ENCODE measurements at regions not wholly inside any gene's neighbourhood (a gene's known extent, or its start where the extent isn't known, plus 50 kb on each side); places are given as distances from the start of the nearest gene placed in this dataset.

DNA sequence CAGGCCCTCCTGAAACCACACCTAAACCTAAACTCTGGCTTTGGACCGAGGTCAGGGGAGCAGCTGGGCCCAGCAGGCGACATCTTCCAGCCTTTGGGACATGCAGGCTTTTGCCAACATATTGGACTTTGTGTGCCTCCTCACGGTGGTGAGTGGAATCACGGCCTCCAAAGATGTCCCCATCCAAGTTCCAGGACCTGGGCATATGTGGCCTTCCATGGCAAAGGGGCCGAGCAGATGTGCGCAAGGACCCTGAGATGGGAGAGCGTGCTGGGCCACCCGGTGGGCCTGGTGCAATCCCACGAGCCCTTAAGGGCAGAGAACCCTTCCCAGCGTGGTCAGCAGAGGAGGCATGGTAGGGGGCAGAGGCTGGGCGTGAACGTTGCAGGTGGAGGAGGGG is 160.8 kb upstream of the C1orf174 start:
- DNase-seq (no peak), ATAC-seq (replicated peaks) (no peak)
- Mint-ChIP-seq H3K27ac (no peak overlapping the region), H3K36me3 (ENCODE audit: insufficient read depth) (no peaks in the 10 kb centered on the region), H3K27me3 (peaks cover 0 to 10% of the 10 kb centered on the region in 2 donors), H3K4me3 (no peak overlapping the region), H3K4me1 (ENCODE audit: low read depth in 2 of 2) (no peaks in the 10 kb centered on the region), H3K9me3 (no peaks in the 10 kb centered on the region)

- ATAC-seq (replicated peaks) (no peak), DNase-seq (no peak)
- no peak overlapping the region for H3K4me3 Mint-ChIP-seq
- no peaks in the 10 kb centered on the region for H3K9me3 Mint-ChIP-seq
- H3K27me3 Mint-ChIP-seq, result peaks cover 0 to 3% of the 10 kb centered on the region in 2 donors
- H3K36me3 Mint-ChIP-seq (ENCODE audit: insufficient read depth), result no peaks in the 10 kb centered on the region
- no peaks in the 10 kb centered on the region for H3K4me1 Mint-ChIP-seq (ENCODE audit: low read depth in 2 of 2)
- H3K27ac Mint-ChIP-seq, result no peak overlapping the region
Observed at GRCh38 chr1:4061521-4062031, 161.5 kb upstream of the C1orf174 start.

GRCh38 chr1:4062041-4062440 is 162.0 kb upstream of the C1orf174 start:
- DNase-seq (no peak), ATAC-seq (replicated peaks) (no peak)
- Mint-ChIP-seq H3K4me1 (ENCODE audit: low read depth in 2 of 2) (no peaks in the 10 kb centered on the region), H3K36me3 (ENCODE audit: insufficient read depth) (no peaks in the 10 kb centered on the region), H3K27me3 (no peaks in the 10 kb centered on the region), H3K27ac (no peak overlapping the region), H3K4me3 (no peak overlapping the region), H3K9me3 (no peaks in the 10 kb centered on the region)

DNA sequence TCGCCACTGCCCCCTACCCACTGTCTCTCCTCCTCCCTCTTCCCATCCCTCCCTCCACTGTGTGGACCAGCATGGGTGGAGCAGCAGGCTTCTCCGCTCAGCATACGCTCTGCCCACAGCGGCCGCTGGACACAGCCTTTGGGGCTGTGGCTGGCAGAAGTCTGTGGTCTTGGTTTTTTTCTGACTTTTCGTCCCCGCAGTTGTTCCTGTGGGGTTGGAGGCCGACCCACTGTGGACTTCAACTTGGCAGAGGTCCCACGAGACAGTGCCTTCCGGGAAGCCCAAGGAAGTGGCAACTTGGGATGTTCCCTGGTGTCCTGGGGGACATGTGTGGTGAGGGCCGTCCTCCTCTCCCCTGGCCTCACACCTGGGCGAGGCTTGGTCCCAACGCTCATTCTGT is 162.5 kb upstream of the C1orf174 start:
- Mint-ChIP-seq H3K4me1 (ENCODE audit: low read depth in 2 of 2) (no peaks in the 10 kb centered on the region), H3K4me3 (no peak overlapping the region), H3K27me3 (no peaks in the 10 kb centered on the region), H3K9me3 (no peaks in the 10 kb centered on the region), H3K27ac (no peak overlapping the region), H3K36me3 (ENCODE audit: insufficient read depth) (no peaks in the 10 kb centered on the region)
- DNase-seq, result no peak
- ATAC-seq (replicated peaks), result no peak

- H3K9me3 Mint-ChIP-seq, result no peaks in the 10 kb centered on the region
- no peak for ATAC-seq (replicated peaks)
- H3K36me3 Mint-ChIP-seq (ENCODE audit: insufficient read depth), result no peaks in the 10 kb centered on the region
- H3K27me3 Mint-ChIP-seq, result no peaks in the 10 kb centered on the region
- no peak for DNase-seq
- no peak overlapping the region for H3K4me3 Mint-ChIP-seq
- H3K27ac Mint-ChIP-seq, result no peak overlapping the region
- no peaks in the 10 kb centered on the region for H3K4me1 Mint-ChIP-seq (ENCODE audit: low read depth in 2 of 2)
Observed at GRCh38 chr1:4062992-4063391, 162.9 kb upstream of the C1orf174 start.

GRCh38 chr1:4063516-4063915 is 163.4 kb upstream of the C1orf174 start:
- no peak for ATAC-seq (replicated peaks)

DNA sequence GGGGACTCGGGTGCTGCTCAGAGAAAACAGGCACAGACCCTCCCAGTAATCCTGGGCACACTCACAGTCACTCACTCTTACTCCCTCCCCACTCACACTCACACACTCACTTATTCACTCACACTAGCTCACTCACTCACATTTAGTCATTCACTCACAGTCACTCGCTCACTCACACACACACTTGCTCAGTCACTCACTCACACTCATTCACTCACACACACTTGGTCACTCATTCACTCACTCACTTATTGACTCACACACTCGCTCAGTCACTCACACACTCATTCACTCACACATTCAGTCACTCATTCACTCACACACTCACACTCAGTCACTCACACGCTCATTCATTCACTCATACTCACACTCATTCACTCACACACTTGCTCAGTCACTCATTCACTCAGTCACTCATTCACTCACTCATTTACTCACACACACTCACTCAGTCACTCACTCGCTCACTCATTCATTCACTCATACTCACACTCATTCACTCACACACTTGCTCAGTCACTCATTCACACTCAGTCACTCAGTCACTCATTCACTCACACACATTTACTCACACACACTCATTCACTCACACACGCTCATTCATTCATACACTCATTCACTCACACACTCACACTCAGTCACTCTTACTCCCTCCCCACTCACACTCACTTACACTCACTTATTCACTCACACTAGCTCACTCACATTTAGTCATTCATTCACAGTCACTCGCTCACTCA is 164.2 kb upstream of the C1orf174 start:
- ATAC-seq (replicated peaks) (no peak), DNase-seq (no peak)
- Mint-ChIP-seq H3K4me3 (no peak overlapping the region), H3K9me3 (no peaks in the 10 kb centered on the region), H3K27ac (no peak overlapping the region), H3K27me3 (no peaks in the 10 kb centered on the region), H3K36me3 (ENCODE audit: insufficient read depth) (no peaks in the 10 kb centered on the region), H3K4me1 (ENCODE audit: low read depth in 2 of 2) (no peaks in the 10 kb centered on the region)

More at GRCh38 chr1:4063516-4063915, 163.4 kb upstream of the C1orf174 start:
- Mint-ChIP-seq H3K9me3 (no peaks in the 10 kb centered on the region), H3K4me1 (ENCODE audit: low read depth in 2 of 2) (no peaks in the 10 kb centered on the region), H3K27ac (no peak overlapping the region), H3K4me3 (no peak overlapping the region), H3K36me3 (ENCODE audit: insufficient read depth) (no peaks in the 10 kb centered on the region), H3K27me3 (no peaks in the 10 kb centered on the region)
- DNase-seq, result no peak

- H3K4me1 Mint-ChIP-seq (ENCODE audit: low read depth in 2 of 2), result no peaks in the 10 kb centered on the region
- H3K27me3 Mint-ChIP-seq, result peaks cover 12 to 14% of the 10 kb centered on the region in 2 donors
- H3K4me3 Mint-ChIP-seq, result no peak overlapping the region
- ATAC-seq (replicated peaks), result no peak
- DNase-seq, result no peak
- H3K9me3 Mint-ChIP-seq, result no peaks in the 10 kb centered on the region
- H3K27ac Mint-ChIP-seq, result no peak overlapping the region
- H3K36me3 Mint-ChIP-seq (ENCODE audit: insufficient read depth), result no peaks in the 10 kb centered on the region
Observed at GRCh38 chr1:4066860-4067599, 167.0 kb upstream of the C1orf174 start.

DNA sequence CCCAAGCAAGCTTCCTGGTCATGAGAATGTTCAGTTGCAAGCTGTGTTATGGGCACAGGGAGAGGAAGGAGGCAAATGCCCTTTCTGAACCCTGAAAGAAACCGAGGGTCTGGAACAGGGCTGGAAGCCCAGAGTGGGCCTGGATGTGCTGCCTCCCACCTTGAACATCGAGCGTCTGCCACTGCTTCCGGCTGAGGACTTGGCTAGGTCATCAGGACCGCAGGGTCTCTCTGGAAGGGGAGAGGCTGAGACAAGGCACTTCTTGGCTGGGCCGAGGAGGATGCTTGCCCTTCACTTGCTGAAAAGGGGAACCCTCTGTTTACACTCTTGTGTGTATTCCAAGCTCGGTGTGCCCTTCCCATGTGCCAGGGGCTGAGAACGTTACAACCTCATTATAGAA is 168.0 kb upstream of the C1orf174 start:
- Mint-ChIP-seq H3K27me3 (peaks cover 20 to 24% of the 10 kb centered on the region in 2 donors), H3K27ac (no peak overlapping the region), H3K9me3 (no peaks in the 10 kb centered on the region), H3K36me3 (ENCODE audit: insufficient read depth) (no peaks in the 10 kb centered on the region), H3K4me1 (ENCODE audit: low read depth in 2 of 2) (no peaks in the 10 kb centered on the region), H3K4me3 (no peak overlapping the region)
- no peak for DNase-seq
- ATAC-seq (replicated peaks), result no peak

DNA sequence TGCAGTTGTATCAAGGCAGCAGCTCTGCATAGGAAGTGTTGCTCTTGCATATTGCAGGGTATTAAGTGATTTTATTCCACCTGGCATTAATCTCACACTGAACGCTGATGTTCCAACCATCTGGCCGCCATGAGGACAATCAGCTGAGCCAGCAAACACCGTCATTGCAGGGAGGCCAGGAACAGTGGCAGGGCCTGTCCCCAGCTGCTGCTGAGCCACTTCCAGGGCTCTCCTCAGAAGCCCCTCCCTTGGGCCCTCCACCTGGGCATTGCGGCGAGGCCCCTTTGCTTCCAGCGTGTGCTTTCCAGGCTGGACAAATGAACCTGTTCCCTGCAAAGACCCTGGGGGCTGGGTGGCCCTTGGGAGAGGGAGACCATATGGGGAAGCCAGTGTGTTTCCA is 171.6 kb upstream of the C1orf174 start:
- DNase-seq (no peak), ATAC-seq (replicated peaks) (no peak)
- H3K4me1 Mint-ChIP-seq (ENCODE audit: low read depth in 2 of 2), result no peaks in the 10 kb centered on the region
- H3K9me3 Mint-ChIP-seq, result no peaks in the 10 kb centered on the region
- no peak overlapping the region for H3K27ac Mint-ChIP-seq
- no peak overlapping the region for H3K4me3 Mint-ChIP-seq
- no peaks in the 10 kb centered on the region for H3K36me3 Mint-ChIP-seq (ENCODE audit: insufficient read depth)
- H3K27me3 Mint-ChIP-seq, result peaks cover 40 to 50% of the 10 kb centered on the region in 2 donors

GRCh38 chr1:4072481-4073153 is 172.5 kb upstream of the C1orf174 start:
- DNase-seq (no peak), ATAC-seq (replicated peaks) (no peak)
- H3K4me1 Mint-ChIP-seq (ENCODE audit: low read depth in 2 of 2), result no peaks in the 10 kb centered on the region
- H3K4me3 Mint-ChIP-seq, result no peak overlapping the region
- no peaks in the 10 kb centered on the region for H3K36me3 Mint-ChIP-seq (ENCODE audit: insufficient read depth)
- H3K9me3 Mint-ChIP-seq, result no peaks in the 10 kb centered on the region
- H3K27ac Mint-ChIP-seq, result no peak overlapping the region
- peaks cover 40 to 50% of the 10 kb centered on the region in 2 donors for H3K27me3 Mint-ChIP-seq

DNA sequence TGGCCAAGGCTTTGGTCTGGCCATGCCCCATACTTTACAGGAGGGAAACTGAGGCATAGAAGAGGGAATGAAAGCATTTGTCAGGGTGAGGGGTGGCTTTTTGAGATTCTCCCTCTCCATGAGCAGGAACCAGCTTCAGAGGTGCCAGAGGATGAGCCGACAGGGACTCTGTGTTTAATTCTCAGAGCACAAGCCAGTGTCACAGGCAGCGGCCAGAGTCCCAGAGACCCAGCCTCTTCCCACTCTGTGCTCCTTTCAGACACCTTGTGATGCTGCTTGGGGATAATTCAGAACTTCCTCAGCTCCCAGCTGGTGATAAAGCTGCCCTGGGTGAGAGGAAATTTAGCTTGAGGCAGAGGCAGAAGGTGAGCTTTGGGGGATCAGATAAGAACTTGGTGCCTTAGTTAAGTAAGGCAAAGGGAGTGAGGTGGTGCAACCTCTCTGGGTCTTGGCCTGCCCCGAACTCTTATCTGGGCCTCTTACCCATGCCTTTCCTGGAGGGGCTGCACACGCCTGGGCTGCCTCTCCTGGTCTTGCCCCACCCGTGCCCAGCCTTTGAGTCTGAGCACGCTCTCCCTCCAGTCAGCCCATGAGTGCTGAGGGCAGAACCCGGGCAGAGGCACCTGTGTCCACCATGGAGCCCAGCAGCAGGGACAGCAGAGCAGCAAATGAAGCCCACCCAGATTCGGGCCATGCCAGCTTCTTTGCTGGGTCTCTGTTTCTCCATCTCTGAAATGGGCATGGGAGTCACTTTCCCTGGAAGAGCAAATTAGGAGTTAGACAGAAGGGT is 175.6 kb upstream of the C1orf174 start:
- peaks cover 40 to 59% of the 10 kb centered on the region in 2 donors for H3K27me3 Mint-ChIP-seq
- H3K4me3 Mint-ChIP-seq, result no peak overlapping the region
- H3K36me3 Mint-ChIP-seq (ENCODE audit: insufficient read depth), result no peaks in the 10 kb centered on the region
- no peaks in the 10 kb centered on the region for H3K9me3 Mint-ChIP-seq
- H3K4me1 Mint-ChIP-seq (ENCODE audit: low read depth in 2 of 2), result no peaks in the 10 kb centered on the region
- no peak overlapping the region for H3K27ac Mint-ChIP-seq
- ATAC-seq (replicated peaks) (no peak), DNase-seq (no peak)

- H3K4me1 Mint-ChIP-seq (ENCODE audit: low read depth in 2 of 2), result no peaks in the 10 kb centered on the region
- no peaks in the 10 kb centered on the region for H3K36me3 Mint-ChIP-seq (ENCODE audit: insufficient read depth)
- H3K9me3 Mint-ChIP-seq, result peaks cover 0 to 2% of the 10 kb centered on the region in 2 donors
- no peak overlapping the region for H3K27ac Mint-ChIP-seq
- DNase-seq (no peak), ATAC-seq (replicated peaks) (no peak)
- H3K4me3 Mint-ChIP-seq, result no peak overlapping the region
- H3K27me3 Mint-ChIP-seq, result peaks cover 35 to 52% of the 10 kb centered on the region in 2 donors
Observed at GRCh38 chr1:4076346-4076745, 176.3 kb upstream of the C1orf174 start.

Data from effector memory CD8-positive, alpha-beta T cell (primary cell).